Panc1 (cell line): ENCODE measurements at regions not wholly inside any gene's neighbourhood (a gene's known extent, or its start where the extent isn't known, plus 50 kb on each side); places are given as distances from the start of the nearest gene placed in this dataset.

Experiments used
- ATAC-seq: fragments of 200-7000 bp; cut with Tn5 transposase; 2 replicates; pipeline ENCODE4 v1.9.1; 2020; ENCODE audit warnings: mild to moderate bottlenecking, moderate library complexity
- BruUV-seq: library from RNA; stranded (reverse); fragments of 400-500 nt; replicated peaks from 2 replicates; lab custom pipeline; 2021; lab: Mats Ljungman, UMichigan
- CTCF ChIA-PET: fragments of 300-600 bp; sonication (Branson Sonifier 250); formaldehyde crosslinking; loops from one replicate; lab custom pipeline; 2022; ENCODE audit warnings: antibody characterized with exemption; lab: Charles Lee
- POLR2A ChIA-PET: fragments of 300-600 bp; sonication (Branson Sonifier 250); formaldehyde crosslinking; loops from one replicate; lab custom pipeline; 2022; ENCODE audit warnings: antibody characterized with exemption; lab: Charles Lee
- DNase-seq: peaks from one replicate; pipeline ENCODE4 v3.0.0-alpha.2; 2010; ENCODE audit warnings: low read depth, low spot score
- H3K27ac ChIP-seq: 2 replicates; pipeline ENCODE4 v1.5.1; 2011; ENCODE audit warnings: mild to moderate bottlenecking, low read length, inconsistent platforms
- H3K27me3 ChIP-seq: fragments of 200-500 bp; sonication (Bioruptor generic); 2 replicates; pipeline ENCODE4 v1.6.0; 2014; ENCODE audit warnings: low read length, inconsistent platforms; ENCODE audit not compliant: control insufficient read depth, insufficient read depth
- H3K36me3 ChIP-seq: fragments of 200-500 bp; sonication (Bioruptor generic); 2 replicates; pipeline ENCODE4 v1.5.1; 2014; ENCODE audit warnings: inconsistent platforms, mild to moderate bottlenecking, low read length, moderate library complexity; ENCODE audit not compliant: control insufficient read depth, insufficient read depth
- H3K4me1 ChIP-seq: 2 replicates; pipeline ENCODE4 v1.5.1; 2011; ENCODE audit warnings: inconsistent platforms, mild to moderate bottlenecking, low read length, moderate library complexity; ENCODE audit not compliant: control insufficient read depth, insufficient read depth
- H3K4me3 ChIP-seq, 2 experiments: 2 replicates each; pipeline ENCODE4 v1.5.1; 2011 to 2012; ENCODE audit warnings: low read depth in 2 of 2, low read length in 2 of 2, mild to moderate bottlenecking in 2 of 2, inconsistent platforms in 1 of 2, moderate library complexity in 1 of 2
- H3K9me3 ChIP-seq: fragments of 200-500 bp; sonication (Bioruptor generic); 2 replicates; pipeline ENCODE4 v1.5.1; 2014; ENCODE audit warnings: low read depth, mild to moderate bottlenecking, inconsistent platforms, low read length, moderate library complexity; ENCODE audit not compliant: control insufficient read depth, insufficient read depth
- CTCF ChIP-seq: fragments of 450-650 bp; IDR thresholded peaks from 2 replicates; pipeline ENCODE4 v1.5.1; 2017; ENCODE audit warnings: mild to moderate bottlenecking
- POLR2AphosphoS5 ChIP-seq: IDR thresholded peaks from 2 replicates; pipeline ENCODE4 v1.6.1; 2012; ENCODE audit warnings: mild to moderate bottlenecking, low read depth, low read length, moderate library complexity
- REST ChIP-seq, 2 experiments: IDR thresholded peaks; 2 replicates each; pipeline ENCODE4 v1.6.1; 2011 to 2012; ENCODE audit warnings: low read depth in 2 of 2, control low read depth in 1 of 2, low read length in 1 of 2, mild to moderate bottlenecking in 1 of 2, moderate library complexity in 1 of 2; ENCODE audit not compliant: insufficient read depth in 1 of 2
- SIN3A ChIP-seq: IDR thresholded peaks from 2 replicates; pipeline ENCODE4 v1.6.1; 2012; ENCODE audit warnings: low read depth, mild to moderate bottlenecking, low read length, moderate library complexity, borderline replicate concordance; ENCODE audit not compliant: insufficient read depth
- TCF7L2 ChIP-seq: IDR thresholded peaks from 2 replicates; pipeline ENCODE4 v1.6.1; 2011; ENCODE audit warnings: mild to moderate bottlenecking, low read depth, low read length, inconsistent platforms
- in situ Hi-C: cut with HindIII; loops from 2 replicates; pipeline ENCODE4 v1.10.0; 2016; ENCODE audit warnings: low sequenced_read_pairs, low pct_unique_long_range_greater_than_20kb
- intact Hi-C: fragments of 100-400 bp; cut with micrococcal nuclease; formaldehyde crosslinking; loops from one replicate; pipeline ENCODE4 v1.10.0; 2022; ENCODE audit not compliant: unreplicated experiment

GRCh38 chr18:25454270-25454659, 102.3 kb upstream of the ZNF521 start:
- BruUV-seq = no TSS peak
- in situ Hi-C loops (no loop called here), intact Hi-C loops (no loop called here)
- Histone ChIP-seq H3K9me3 (no peaks in the 10 kb centered on the region), H3K4me1 (no peaks in the 10 kb centered on the region), H3K36me3 (no peaks in the 10 kb centered on the region), H3K27me3 (no peaks in the 10 kb centered on the region), H3K4me3 (no peak overlapping the region), H3K27ac (no peak overlapping the region)
- ChIA-PET POLR2A (no interaction called here), CTCF (no interaction called here)
- DNase-seq (no peak), ATAC-seq (no peak)
- TF ChIP-seq POLR2AphosphoS5 = no peak
- TF ChIP-seq REST (IDR thresholded peaks at IDR 0.05; ENCODE audit: insufficient read depth in 1 of 2, low read depth in 2 of 2, low read length in 1 of 2) = no peak
- TF ChIP-seq TCF7L2 = no peak
- TF ChIP-seq CTCF = no peak
- no peak for TF ChIP-seq SIN3A

- no peak for TF ChIP-seq SIN3A
- no peak for TF ChIP-seq REST (IDR thresholded peaks at IDR 0.05; ENCODE audit: insufficient read depth in 1 of 2, low read depth in 2 of 2, low read length in 1 of 2)
- no peak for TF ChIP-seq TCF7L2
- no peak for TF ChIP-seq CTCF
- TF ChIP-seq POLR2AphosphoS5 = no peak
- Histone ChIP-seq H3K4me3 (no peak overlapping the region), H3K4me1 (no peaks in the 10 kb centered on the region), H3K36me3 (no peaks in the 10 kb centered on the region), H3K27me3 (no peaks in the 10 kb centered on the region), H3K9me3 (no peaks in the 10 kb centered on the region), H3K27ac (no peak overlapping the region)
- DNase-seq (no peak), ATAC-seq (no peak)
- CTCF ChIA-PET = no interaction called here
- no TSS peak for BruUV-seq
- in situ Hi-C loops (no loop called here), intact Hi-C loops (no loop called here)
- POLR2A ChIA-PET = no interaction called here
These were observed 101.7 kb upstream of the ZNF521 start for GRCh38 chr18:25453556-25454269.
